Tibial nerve (tissue), 4 donors: ENCODE measurements at regions not wholly inside any gene's neighbourhood (a gene's known extent, or its start where the extent isn't known, plus 50 kb on each side); places are given as distances from the start of the nearest gene placed in this dataset.
A peak's percentile ranks its signal among the peaks of the same experiment; 100 is the strongest.

Experiments
- DNase-seq, 2 donors: peaks; one replicate each; pipeline ENCODE4 v3.0.0-alpha.2; 2019; ENCODE audit warnings: low spot score in 2 of 2
- H3K27ac ChIP-seq, 4 donors: fragments of 200-600 bp; sonication (generic) in 3 of 4; one replicate each; pipeline ENCODE4 v1.5.1; 2017 to 2019; ENCODE audit warnings: mild to moderate bottlenecking in 1 of 4
- H3K27me3 ChIP-seq, 2 donors: fragments of 200-600 bp; sonication (generic) in 1 of 2; one replicate each; pipeline versions ENCODE4 v1.5.1 to v1.6.0; 2017 to 2019
- H3K36me3 ChIP-seq, 3 donors: fragments of 200-600 bp; sonication (generic); one replicate each; pipeline ENCODE4 v1.5.1; 2018 to 2019
- H3K4me1 ChIP-seq, 4 donors: fragments of 200-600 bp; sonication (generic) in 3 of 4; one replicate each; pipeline ENCODE4 v1.5.1; 2017 to 2019
- H3K4me3 ChIP-seq, 4 donors: fragments of 200-600 bp; sonication (generic) in 3 of 4; one replicate each; pipeline ENCODE4 v1.5.1; 2017 to 2019; ENCODE audit warnings: mild to moderate bottlenecking in 1 of 4, moderate library complexity in 1 of 4
- H3K9me3 ChIP-seq, 4 donors: fragments of 200-600 bp; sonication (generic) in 3 of 4; one replicate each; pipeline ENCODE4 v1.5.1; 2017 to 2019
- EP300 ChIP-seq, 2 donors: sonication (generic); formaldehyde crosslinking; IDR thresholded peaks; one replicate each; pipeline ENCODE4 v1.6.1; 2017; ENCODE audit warnings: antibody characterized with exemption in 2 of 2, mild to moderate bottlenecking in 1 of 2
- POLR2A ChIP-seq, 2 donors: fragments of 450-650 bp; IDR thresholded peaks; one replicate each; pipeline ENCODE4 v1.6.1; 2017; ENCODE audit warnings: antibody characterized with exemption in 2 of 2, mild to moderate bottlenecking in 2 of 2, moderate library complexity in 2 of 2
- WGBS, 2 donors: methylation state at CpG; one replicate each; pipeline ENCODE4 v1.1.5; 2018; 5-methylcytosine and 5-hydroxymethylcytosine counted together
- TF ChIP-seq, protein P1 (sequence below), 5 experiments: fragments of 200-600 bp in 3 of 5; fragments of 450-650 bp in 2 of 5; sonication (generic) in 3 of 5; IDR thresholded peaks; one replicate each; pipeline ENCODE4 v1.5.1; 2016 to 2019; ENCODE audit warnings: antibody characterized with exemption in 5 of 5, mild to moderate bottlenecking in 3 of 5, moderate library complexity in 2 of 5

GRCh38 chr10:128337860-128338378 lies 211.7 kb upstream of the MKI67 start:
- H3K4me1 ChIP-seq, result no peaks in the 10 kb centered on the region
- no peak overlapping the region for H3K27ac ChIP-seq
- H3K36me3 ChIP-seq, result no peaks in the 10 kb centered on the region
- H3K9me3 ChIP-seq, result no peaks in the 10 kb centered on the region
- peak; percentile 38 to 42 for DNase-seq
- H3K4me3 ChIP-seq, result no peak overlapping the region
- TF ChIP-seq POLR2A (IDR thresholded peaks at IDR 0.05), result no peak
- TF ChIP-seq EP300 (IDR thresholded peaks at IDR 0.05), result no peak
- TF ChIP-seq, protein P1, sequence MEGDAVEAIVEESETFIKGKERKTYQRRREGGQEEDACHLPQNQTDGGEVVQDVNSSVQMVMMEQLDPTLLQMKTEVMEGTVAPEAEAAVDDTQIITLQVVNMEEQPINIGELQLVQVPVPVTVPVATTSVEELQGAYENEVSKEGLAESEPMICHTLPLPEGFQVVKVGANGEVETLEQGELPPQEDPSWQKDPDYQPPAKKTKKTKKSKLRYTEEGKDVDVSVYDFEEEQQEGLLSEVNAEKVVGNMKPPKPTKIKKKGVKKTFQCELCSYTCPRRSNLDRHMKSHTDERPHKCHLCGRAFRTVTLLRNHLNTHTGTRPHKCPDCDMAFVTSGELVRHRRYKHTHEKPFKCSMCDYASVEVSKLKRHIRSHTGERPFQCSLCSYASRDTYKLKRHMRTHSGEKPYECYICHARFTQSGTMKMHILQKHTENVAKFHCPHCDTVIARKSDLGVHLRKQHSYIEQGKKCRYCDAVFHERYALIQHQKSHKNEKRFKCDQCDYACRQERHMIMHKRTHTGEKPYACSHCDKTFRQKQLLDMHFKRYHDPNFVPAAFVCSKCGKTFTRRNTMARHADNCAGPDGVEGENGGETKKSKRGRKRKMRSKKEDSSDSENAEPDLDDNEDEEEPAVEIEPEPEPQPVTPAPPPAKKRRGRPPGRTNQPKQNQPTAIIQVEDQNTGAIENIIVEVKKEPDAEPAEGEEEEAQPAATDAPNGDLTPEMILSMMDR (IDR thresholded peaks at IDR 0.05), result no peak
- whole genome bisulfite sequencing, 2 donors, result 49 to 50% methylated on average over 7 of the region's 7 CpGs
- H3K27me3 ChIP-seq, result no peaks in the 10 kb centered on the region

DNA sequence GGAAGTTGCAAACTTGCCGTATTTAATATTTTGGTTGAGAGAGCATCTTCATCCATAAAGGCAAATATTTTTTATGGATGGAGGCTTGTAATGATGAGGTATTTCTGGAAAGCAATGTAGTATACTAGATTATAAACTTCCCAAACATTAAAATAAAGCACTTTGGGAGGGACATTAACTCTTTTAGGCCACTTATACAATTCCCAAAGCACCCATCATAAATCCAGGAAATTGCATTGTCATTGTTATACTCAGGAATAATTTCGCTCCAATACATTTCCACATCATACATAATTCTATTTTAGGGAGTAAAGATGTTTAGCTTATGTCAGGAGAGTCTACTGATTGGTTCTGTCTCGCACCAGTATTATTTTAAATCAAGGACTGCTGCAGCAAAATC lies 212.7 kb upstream of the MKI67 start:
- Histone ChIP-seq H3K4me1 (no peaks in the 10 kb centered on the region), H3K27ac (no peak overlapping the region), H3K36me3 (no peaks in the 10 kb centered on the region), H3K27me3 (no peaks in the 10 kb centered on the region), H3K9me3 (no peaks in the 10 kb centered on the region), H3K4me3 (no peak overlapping the region)
- WGBS, 2 donors, result 78 to 85% methylated on average over 3 of the region's 3 CpGs
- no peak for TF ChIP-seq EP300 (IDR thresholded peaks at IDR 0.05)
- DNase-seq, result no peak

GRCh38 chr10:128339753-128340152 lies 213.5 kb upstream of the MKI67 start:
- DNase-seq, result no peak
- Histone ChIP-seq H3K27ac (no peak overlapping the region), H3K9me3 (no peaks in the 10 kb centered on the region), H3K4me1 (no peaks in the 10 kb centered on the region), H3K4me3 (no peak overlapping the region), H3K36me3 (no peaks in the 10 kb centered on the region), H3K27me3 (no peaks in the 10 kb centered on the region)
- WGBS, 2 donors, result 82 to 88% methylated on average over 4 of the region's 4 CpGs
- no peak for TF ChIP-seq POLR2A (IDR thresholded peaks at IDR 0.05)
- TF ChIP-seq, protein P1 (IDR thresholded peaks at IDR 0.05), result no peak
- TF ChIP-seq EP300 (IDR thresholded peaks at IDR 0.05), result no peak

GRCh38 chr10:128345353-128345752 lies 219.1 kb upstream of the MKI67 start:
- TF ChIP-seq EP300 (IDR thresholded peaks at IDR 0.05), result no peak
- TF ChIP-seq, protein P1 (IDR thresholded peaks at IDR 0.05), result no peak
- no peak for TF ChIP-seq POLR2A (IDR thresholded peaks at IDR 0.05)
- H3K9me3 ChIP-seq, result no peaks in the 10 kb centered on the region
- no peak for DNase-seq
- H3K36me3 ChIP-seq, result no peaks in the 10 kb centered on the region
- no peak overlapping the region for H3K27ac ChIP-seq
- WGBS, 2 donors, result 83 to 94% methylated on average over 4 of the region's 4 CpGs
- H3K4me3 ChIP-seq, result no peak overlapping the region
- H3K27me3 ChIP-seq, result no peaks in the 10 kb centered on the region
- no peaks in the 10 kb centered on the region for H3K4me1 ChIP-seq

DNA sequence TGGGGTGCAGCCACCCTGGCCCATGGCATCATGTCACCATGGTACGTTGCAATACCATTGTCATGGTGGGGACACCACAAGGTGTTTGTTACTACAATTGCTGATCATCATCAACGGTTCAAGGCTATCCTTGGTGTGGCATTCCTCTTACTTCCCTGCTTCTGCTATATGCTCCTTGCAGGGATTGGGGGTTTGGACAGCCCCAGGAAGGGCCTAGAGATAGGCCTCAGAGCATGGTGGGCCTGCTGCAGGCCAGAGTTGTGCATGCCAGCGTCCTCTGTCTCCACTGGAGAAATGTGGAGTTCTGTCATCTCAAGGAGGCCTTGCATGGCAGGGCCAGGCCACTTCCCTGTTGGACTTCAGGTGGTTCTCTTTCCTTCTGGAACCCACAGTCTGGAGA lies 234.6 kb upstream of the MKI67 start:
- Histone ChIP-seq H3K27ac (no peak overlapping the region), H3K36me3 (no peaks in the 10 kb centered on the region), H3K27me3 (no peaks in the 10 kb centered on the region), H3K4me1 (no peaks in the 10 kb centered on the region), H3K9me3 (no peaks in the 10 kb centered on the region), H3K4me3 (no peak overlapping the region)
- TF ChIP-seq EP300 (IDR thresholded peaks at IDR 0.05) (no peak), POLR2A (IDR thresholded peaks at IDR 0.05) (no peak)
- TF ChIP-seq, protein P1 (IDR thresholded peaks at IDR 0.05), result no peak
- WGBS, 2 donors, result 83 to 90% methylated on average over 3 of the region's 3 CpGs
- no peak for DNase-seq

DNA sequence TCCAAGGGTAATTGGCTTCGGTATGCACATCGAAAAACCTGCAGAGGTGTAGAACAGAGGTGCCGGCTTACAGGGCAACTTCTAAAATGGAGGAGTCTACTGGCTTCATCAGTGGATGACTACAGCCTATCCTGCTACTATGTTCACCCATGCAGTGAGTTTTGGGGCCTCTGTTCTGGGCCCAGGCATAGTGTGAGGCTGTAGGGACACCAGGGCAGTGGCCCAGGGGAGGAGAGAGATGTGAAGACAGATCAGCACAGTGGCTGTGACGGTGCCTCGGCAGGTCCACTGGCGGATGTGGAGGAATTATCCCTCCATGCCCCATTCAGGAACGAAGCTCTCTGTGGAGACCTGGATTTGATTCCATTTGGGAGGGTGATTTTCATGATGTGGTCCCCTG lies 235.3 kb upstream of the MKI67 start:
- H3K27me3 ChIP-seq, result no peaks in the 10 kb centered on the region
- whole genome bisulfite sequencing, 2 donors, result 72 to 98% methylated on average over 7 of the region's 7 CpGs
- H3K36me3 ChIP-seq, result no peaks in the 10 kb centered on the region
- H3K4me3 ChIP-seq, result no peak overlapping the region
- H3K4me1 ChIP-seq, result no peaks in the 10 kb centered on the region
- TF ChIP-seq, protein P1 (IDR thresholded peaks at IDR 0.05), result no peak
- no peak for TF ChIP-seq POLR2A (IDR thresholded peaks at IDR 0.05)
- TF ChIP-seq EP300 (IDR thresholded peaks at IDR 0.05), result no peak
- H3K9me3 ChIP-seq, result no peaks in the 10 kb centered on the region
- DNase-seq, result no peak
- no peak overlapping the region for H3K27ac ChIP-seq
